Fibroblast of skin of right quadriceps (primary cell): ENCODE measurements at regions not wholly inside any gene's neighbourhood (a gene's known extent, or its start where the extent isn't known, plus 50 kb on each side); places are given as distances from the start of the nearest gene placed in this dataset.
A peak's percentile ranks its signal among the peaks of the same experiment; 100 is the strongest.

Experiments
- DNase-seq: peaks from one replicate; pipeline ENCODE4 v3.0.0-alpha.2; 2013

DNA sequence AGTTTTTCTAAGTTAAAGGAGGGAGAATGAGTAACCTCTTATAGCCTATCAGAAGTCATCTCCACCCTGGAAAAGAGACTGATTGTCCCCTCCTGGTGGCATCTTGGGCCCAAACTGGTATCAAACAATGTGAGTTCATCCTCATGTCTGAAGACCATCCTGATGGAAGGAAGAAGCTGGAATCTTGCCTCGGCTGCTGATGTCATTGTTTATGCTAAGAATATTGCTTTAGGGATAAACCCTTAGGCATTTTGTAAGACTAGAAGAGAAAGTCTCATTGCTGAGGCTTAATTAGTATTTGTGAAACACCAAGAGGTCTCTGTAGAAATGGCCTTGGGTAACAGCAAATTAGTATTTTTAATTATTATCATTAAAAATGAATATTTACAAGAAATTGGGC is 65.7 kb upstream of the KCNN2 start:
- peak; percentile 8 for DNase-seq

DNA sequence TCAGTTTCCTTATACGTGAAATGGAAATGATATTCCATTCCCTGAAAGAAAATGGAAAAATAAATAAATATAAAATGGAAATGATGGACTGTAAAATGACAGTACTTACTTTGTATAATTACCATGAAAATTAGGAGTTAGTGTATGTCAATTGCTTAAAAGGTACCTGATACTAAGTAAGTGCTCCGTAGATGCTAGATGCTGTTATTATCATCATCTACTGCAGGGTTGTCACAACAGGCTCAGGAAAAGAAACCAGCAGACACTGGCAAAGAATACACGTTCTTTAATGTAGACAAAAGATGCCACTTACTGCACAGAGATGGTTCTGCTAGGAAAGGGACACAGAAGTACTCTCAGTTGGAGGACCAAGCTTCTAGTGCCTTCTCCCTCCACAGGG is 64.0 kb upstream of the KCNN2 start:
- no peak for DNase-seq

DNA sequence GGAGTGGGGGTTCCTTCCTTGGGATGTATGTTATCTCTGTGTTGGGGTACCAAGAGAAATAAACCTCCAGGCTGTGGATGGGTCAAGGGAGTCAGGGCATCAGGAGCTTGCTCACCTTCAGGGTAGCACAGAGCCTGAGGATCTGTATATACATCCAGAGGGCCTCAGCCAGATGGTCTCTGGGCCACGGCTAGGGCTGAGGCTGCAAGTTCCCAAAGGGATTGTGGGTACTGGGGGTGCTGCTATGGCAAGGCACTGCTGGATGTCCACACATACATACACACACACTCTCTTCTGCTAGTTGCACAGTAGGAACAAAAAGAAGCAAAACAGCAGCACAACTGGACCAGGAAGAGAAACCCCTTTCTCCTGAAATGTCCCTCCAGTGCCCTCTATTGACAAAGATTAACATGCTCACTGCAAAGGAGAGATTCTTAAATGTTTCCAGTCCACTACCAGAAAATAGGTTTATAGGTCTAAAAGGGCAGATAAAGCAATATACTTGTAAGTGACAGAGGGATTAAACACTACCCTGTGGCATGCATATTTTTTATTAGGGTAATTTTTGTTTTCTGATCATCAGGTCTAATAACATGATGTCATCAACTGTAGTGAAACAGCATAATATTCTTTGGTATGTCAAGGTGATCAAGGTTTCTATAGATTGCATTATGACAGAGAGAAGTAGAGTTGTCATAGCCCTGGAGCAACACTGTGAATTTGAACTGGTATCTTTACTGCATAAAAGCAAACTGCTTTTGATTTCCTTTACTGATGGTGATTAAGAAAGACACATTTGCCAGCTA is 56.3 kb upstream of the KCNN2 start:
- peak; percentile 47 for DNase-seq

DNA sequence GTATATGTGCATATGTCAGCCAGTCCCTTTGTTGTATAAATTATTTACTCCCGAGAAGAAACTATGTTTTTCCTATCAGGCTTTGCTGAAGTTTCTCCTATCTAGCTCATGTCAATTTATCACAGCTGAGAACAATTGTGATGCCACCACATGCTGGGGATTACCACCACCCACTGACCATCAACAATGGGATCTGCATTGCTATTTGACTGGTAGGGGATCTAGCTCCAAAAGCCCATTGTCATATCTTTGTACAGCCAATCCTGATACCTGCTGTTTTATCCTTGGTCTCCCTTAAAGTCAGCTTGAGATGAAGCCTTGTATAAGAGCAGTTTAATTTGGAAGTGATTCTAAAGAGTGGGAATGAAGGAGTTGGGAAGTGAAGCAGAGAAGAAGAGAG is 53.9 kb upstream of the KCNN2 start:
- no peak for DNase-seq

DNA sequence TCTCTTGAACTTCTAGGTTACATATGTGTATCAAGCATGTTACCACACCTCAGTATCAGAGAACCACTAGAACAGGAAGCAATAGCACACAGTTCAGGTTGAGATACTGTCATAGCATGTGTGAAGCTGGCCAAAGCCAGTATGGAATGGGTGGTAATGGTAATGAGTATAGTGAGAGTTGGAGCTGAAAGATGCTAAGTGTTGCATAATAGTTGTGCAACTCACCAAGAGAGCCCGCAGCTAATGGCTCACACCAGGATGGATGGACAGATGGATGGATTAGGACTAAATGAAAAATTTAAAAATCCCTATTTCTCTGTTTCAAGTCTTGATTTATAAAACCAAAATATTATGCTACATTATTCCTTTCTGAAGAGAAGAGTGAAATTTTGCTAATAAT is 53.4 kb upstream of the KCNN2 start:
- DNase-seq: no peak

DNA sequence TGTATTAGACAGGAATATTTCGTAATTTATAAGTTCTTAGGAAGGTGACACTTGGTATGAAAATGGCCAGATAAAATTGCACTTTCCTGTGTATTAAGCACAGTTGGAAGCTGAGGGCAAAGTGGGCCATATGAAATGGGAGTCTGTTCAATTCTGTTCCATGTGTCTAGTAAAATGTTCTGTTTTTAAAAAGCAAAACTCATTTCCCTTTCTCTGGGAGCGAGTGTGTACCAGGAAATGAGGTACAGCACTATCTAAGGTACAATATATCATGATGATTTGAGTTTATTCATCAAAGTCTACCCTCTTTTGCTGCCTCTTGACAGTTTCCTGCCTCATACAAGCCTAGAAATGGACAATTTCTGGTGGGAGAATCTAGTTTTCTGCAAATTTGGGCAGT is 51.2 kb upstream of the KCNN2 start:
- DNase-seq: no peak

DNA sequence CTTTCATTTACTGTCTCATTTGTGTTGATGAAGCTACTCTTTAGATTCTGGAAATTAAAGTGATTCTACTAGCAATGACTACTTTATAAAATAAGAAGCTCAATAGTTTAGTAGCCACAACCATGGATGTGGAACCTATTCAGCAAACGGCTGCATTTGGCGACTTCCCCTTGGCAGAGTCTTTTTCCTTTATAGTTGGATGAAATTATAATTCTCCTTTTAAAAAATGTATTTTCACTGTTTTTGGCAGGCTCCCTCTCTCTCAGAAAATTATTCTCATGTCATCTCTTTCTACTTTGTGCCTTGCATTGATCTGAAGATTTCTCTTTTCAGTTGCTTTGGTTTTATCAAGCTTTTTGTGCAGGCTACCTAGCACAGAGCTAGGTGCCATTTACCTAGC is 50.6 kb upstream of the KCNN2 start:
- DNase-seq: no peak

DNA sequence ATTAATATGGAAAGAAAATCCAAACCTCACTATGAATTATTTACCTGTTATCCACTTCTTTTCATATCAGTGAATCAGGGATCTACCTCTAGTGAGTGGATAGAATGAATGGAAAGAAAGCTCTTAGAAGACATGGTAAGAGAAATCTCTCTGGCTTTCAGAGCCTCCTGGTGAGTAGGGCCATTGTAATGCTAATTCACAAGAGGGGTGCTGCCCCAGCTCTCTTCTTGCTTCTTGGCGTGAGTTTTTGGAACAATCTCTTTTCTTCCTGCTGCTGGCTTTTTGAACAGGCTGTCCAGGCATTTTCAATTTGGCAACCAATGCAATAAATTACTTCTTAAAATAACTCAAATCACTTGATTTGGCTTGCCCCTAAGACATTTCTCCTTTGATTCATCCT is 49.9 kb upstream of the KCNN2 start:
- no peak for DNase-seq
